ENCODE measurements at regions not wholly inside any gene's neighbourhood (a gene's known extent, or its start where the extent isn't known, plus 50 kb on each side); places are given as distances from the start of the nearest gene placed in this dataset.

DNA sequence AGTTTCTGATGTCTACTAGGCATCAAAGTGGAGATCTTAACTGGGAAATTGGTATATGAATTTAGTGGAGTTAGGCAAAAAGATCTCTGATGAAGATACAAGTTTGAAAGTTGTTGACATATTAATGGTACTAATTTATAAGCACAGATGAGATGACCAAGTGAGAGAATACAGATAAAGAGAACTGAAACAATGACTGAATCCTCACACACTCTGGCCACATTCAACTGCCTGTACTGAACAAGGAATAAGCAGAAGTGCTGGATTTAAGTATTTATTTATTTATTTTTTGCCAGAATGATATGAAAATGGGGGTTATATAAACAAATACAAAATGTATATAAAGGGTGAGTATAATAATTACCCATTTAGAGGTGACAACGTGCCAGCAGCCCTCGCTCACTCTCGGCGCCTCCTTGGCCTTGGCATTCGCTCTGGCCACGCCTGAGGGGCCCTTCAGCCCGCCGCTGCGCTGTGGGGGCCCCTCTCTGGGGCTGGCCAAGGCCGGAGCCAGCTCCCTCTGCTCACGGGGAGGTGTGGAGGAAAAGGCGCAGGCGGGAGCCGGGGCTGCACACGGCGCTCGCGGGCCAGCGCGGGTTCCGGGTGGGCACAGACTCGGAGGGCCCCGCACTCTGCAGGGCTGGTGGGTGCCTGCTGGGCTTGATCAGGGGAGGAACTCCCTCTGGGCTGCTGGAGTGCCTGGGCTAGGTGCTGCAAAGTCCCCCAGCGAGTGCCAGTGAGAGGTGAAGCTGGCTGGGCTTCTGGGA, 1363.9 kb upstream of the CRIM1 start:
- H3K36me3 ChIP-seq (replicated peaks in 1 of 2; ENCODE audit: control insufficient read depth in 1 of 2, insufficient read depth in 2 of 2, low read length in 1 of 2), result no peaks in the 10 kb centered on the region
- ChIA-PET CTCF (no interaction called here), POLR2A (no interaction called here)
- H3K4me1 ChIP-seq (ENCODE audit: control insufficient read depth in 1 of 2, insufficient read depth in 2 of 2, low read depth in 1 of 2, low read length in 1 of 2), result no peaks in the 10 kb centered on the region
- no peak overlapping the region for H3K27ac ChIP-seq (ENCODE audit: low read depth in 2 of 2, low read length in 1 of 2)
- no peaks in the 10 kb centered on the region for H4K20me1 ChIP-seq (ENCODE audit: insufficient read depth)
- no peaks in the 10 kb centered on the region for H3K9me3 ChIP-seq
- 47% methylated on average over 22 of the region's 24 CpGs for WGBS (ENCODE audit: low lambda C conversion rate)
- no peak overlapping the region for H3K9ac ChIP-seq
- no peak for DNase-seq
- no peaks in the 10 kb centered on the region for H3K27me3 ChIP-seq (ENCODE audit: insufficient read depth)
- no peak overlapping the region for H3K4me2 ChIP-seq
- H3K9me2 ChIP-seq, result no peaks in the 10 kb centered on the region
- H2AFZ ChIP-seq (ENCODE audit: low read depth), result no peak overlapping the region
- no peak overlapping the region for H3K4me3 ChIP-seq (ENCODE audit: low read depth in 2 of 2, low read length in 1 of 2)
- no peaks in the 10 kb centered on the region for H3K79me2 ChIP-seq (ENCODE audit: insufficient read depth)
- TF ChIP-seq TEAD4 (IDR thresholded peaks at IDR 0.05; ENCODE audit: borderline replicate concordance, insufficient read depth) (no peak), RAD21 (IDR thresholded peaks at IDR 0.05; ENCODE audit: low read length) (no peak), EP300 (IDR thresholded peaks at IDR 0.05; ENCODE audit: borderline replicate concordance in 1 of 2, low read depth in 1 of 2, low read length in 1 of 2) (no peak), CHD2 (IDR thresholded peaks at IDR 0.05; ENCODE audit: low read length, partially characterized antibody) (no peak)
- H3F3A ChIP-seq (replicated peaks; ENCODE audit: insufficient read depth), result no peaks in the 10 kb centered on the region

GRCh38 chr2:34985474-34985873, 1370.1 kb upstream of the CRIM1 start:
- Histone ChIP-seq H3K27ac (ENCODE audit: low read depth in 2 of 2, low read length in 1 of 2) (no peak overlapping the region), H3K4me3 (ENCODE audit: low read depth in 2 of 2, low read length in 1 of 2) (no peak overlapping the region), H3K36me3 (replicated peaks in 1 of 2; ENCODE audit: control insufficient read depth in 1 of 2, insufficient read depth in 2 of 2, low read length in 1 of 2) (no peaks in the 10 kb centered on the region), H3K79me2 (ENCODE audit: insufficient read depth) (no peaks in the 10 kb centered on the region), H4K20me1 (ENCODE audit: insufficient read depth) (no peaks in the 10 kb centered on the region), H3K9me2 (no peaks in the 10 kb centered on the region), H3K4me2 (no peak overlapping the region), H3K4me1 (ENCODE audit: control insufficient read depth in 1 of 2, insufficient read depth in 2 of 2, low read depth in 1 of 2, low read length in 1 of 2) (no peaks in the 10 kb centered on the region), H3K27me3 (ENCODE audit: insufficient read depth) (no peaks in the 10 kb centered on the region), H3K9me3 (no peaks in the 10 kb centered on the region), H2AFZ (ENCODE audit: low read depth) (no peak overlapping the region), H3F3A (replicated peaks; ENCODE audit: insufficient read depth) (no peaks in the 10 kb centered on the region), H3K9ac (no peak overlapping the region)
- no peak for DNase-seq
- POLR2A ChIA-PET, result no interaction called here
- no peak for TF ChIP-seq EP300 (IDR thresholded peaks at IDR 0.05; ENCODE audit: borderline replicate concordance in 1 of 2, low read depth in 1 of 2, low read length in 1 of 2)
- TF ChIP-seq, protein P1, sequence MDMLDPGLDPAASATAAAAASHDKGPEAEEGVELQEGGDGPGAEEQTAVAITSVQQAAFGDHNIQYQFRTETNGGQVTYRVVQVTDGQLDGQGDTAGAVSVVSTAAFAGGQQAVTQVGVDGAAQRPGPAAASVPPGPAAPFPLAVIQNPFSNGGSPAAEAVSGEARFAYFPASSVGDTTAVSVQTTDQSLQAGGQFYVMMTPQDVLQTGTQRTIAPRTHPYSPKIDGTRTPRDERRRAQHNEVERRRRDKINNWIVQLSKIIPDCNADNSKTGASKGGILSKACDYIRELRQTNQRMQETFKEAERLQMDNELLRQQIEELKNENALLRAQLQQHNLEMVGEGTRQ (IDR thresholded peaks at IDR 0.05; ENCODE audit: borderline replicate concordance, low read depth, low read length), result no peak
- TF ChIP-seq GABPA (IDR thresholded peaks at IDR 0.05; ENCODE audit: low read depth), result no peak
- no peak for TF ChIP-seq FOXM1 (IDR thresholded peaks at IDR 0.05; ENCODE audit: low read depth)
- TF ChIP-seq CHD2 (IDR thresholded peaks at IDR 0.05; ENCODE audit: low read length, partially characterized antibody), result no peak
- TF ChIP-seq TAF1 (IDR thresholded peaks at IDR 0.05; ENCODE audit: borderline replicate concordance, low read depth, low read length), result no peak
- TF ChIP-seq JUND (IDR thresholded peaks at IDR 0.05), result no peak
- no peak for TF ChIP-seq PBX3 (IDR thresholded peaks at IDR 0.05)
- TF ChIP-seq YY1 (IDR thresholded peaks at IDR 0.05; ENCODE audit: low read depth), result no peak
- TF ChIP-seq, protein P2, sequence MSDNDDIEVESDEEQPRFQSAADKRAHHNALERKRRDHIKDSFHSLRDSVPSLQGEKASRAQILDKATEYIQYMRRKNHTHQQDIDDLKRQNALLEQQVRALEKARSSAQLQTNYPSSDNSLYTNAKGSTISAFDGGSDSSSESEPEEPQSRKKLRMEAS (IDR thresholded peaks at IDR 0.05; ENCODE audit: low read depth), result no peak
- no peak for TF ChIP-seq GATA2 (CRISPR knock-in tag; IDR thresholded peaks at IDR 0.05)
- TF ChIP-seq FOSL2 (IDR thresholded peaks at IDR 0.05; ENCODE audit: borderline replicate concordance, low read depth), result no peak
- TF ChIP-seq TCF12 (IDR thresholded peaks at IDR 0.05), result no peak
- no peak for TF ChIP-seq POLR2AphosphoS5 (IDR thresholded peaks at IDR 0.05; ENCODE audit: low read depth, low read length)
- no peak for TF ChIP-seq RAD21 (IDR thresholded peaks at IDR 0.05; ENCODE audit: low read length)
- TF ChIP-seq, protein P3, sequence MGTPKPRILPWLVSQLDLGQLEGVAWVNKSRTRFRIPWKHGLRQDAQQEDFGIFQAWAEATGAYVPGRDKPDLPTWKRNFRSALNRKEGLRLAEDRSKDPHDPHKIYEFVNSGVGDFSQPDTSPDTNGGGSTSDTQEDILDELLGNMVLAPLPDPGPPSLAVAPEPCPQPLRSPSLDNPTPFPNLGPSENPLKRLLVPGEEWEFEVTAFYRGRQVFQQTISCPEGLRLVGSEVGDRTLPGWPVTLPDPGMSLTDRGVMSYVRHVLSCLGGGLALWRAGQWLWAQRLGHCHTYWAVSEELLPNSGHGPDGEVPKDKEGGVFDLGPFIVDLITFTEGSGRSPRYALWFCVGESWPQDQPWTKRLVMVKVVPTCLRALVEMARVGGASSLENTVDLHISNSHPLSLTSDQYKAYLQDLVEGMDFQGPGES (IDR thresholded peaks at IDR 0.05; ENCODE audit: low read depth, low read length), result no peak
- no peak for TF ChIP-seq USF1 (IDR thresholded peaks at IDR 0.05; ENCODE audit: borderline replicate concordance, low read depth)
- CTCF ChIA-PET, result no interaction called here

All from SK-N-SH (cell line).